Right lobe of liver (tissue), 4 donors: ENCODE measurements at regions not wholly inside any gene's neighbourhood (a gene's known extent, or its start where the extent isn't known, plus 50 kb on each side); places are given as distances from the start of the nearest gene placed in this dataset.

ENCODE experiments used
- POLR2A ChIP-seq: fragments of 450-650 bp; IDR thresholded peaks from one replicate; pipeline ENCODE4 v1.6.1; 2017; ENCODE audit warnings: antibody characterized with exemption, mild to moderate bottlenecking
- TF ChIP-seq, protein P1 (sequence below), 4 donors: fragments of 200-600 bp in 3 of 4; fragments of 450-650 bp in 1 of 4; IDR thresholded peaks; one replicate each; pipeline versions ENCODE4 v1.5.1 to v1.8.0; 2016 to 2022; ENCODE audit warnings: antibody characterized with exemption in 4 of 4, mild to moderate bottlenecking in 2 of 4
- donor health status: DM: no; HTN: no; CAD: no.
- donor health status: DM: no; HTN: no; CAD: no.
- donor health status: DM: no; HTN: yes; CAD: no.

DNA sequence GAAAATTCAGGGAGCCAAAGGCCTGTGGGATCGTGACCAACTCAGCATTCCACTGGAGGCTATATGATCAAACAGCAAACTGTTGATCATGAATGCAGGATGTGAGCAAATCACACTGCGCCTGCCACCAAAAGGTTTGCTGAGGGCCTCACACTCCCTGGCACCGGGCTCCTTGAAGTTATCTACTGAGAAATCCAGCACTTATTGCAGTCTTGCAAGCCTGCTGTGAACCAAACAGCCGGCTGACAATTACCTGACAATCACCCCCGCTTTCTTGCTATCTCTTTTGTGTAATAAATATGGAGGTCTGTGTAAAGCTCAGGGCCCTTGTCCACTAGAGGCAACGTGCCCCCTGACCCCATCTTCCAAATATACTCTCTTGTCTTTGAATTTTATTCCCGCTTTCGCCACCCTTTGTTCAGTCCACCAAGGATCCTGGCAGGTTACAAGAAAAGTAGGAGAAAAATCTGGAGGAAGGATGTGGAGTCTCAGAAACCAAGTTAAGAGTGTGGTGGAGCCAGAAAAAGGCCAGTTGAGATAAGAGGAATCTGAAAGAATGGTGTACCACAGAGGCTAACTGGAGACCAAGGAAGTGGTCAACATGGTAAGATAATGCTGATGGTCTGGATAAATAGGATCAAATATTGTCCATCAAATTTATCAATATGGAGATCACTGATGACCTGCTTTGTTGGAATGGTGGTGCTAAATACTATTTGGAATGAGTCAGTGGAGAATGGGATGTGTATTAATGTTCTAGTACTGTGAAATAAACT is 229.2 kb downstream of the ALX1 start:
- TF ChIP-seq, protein P1, sequence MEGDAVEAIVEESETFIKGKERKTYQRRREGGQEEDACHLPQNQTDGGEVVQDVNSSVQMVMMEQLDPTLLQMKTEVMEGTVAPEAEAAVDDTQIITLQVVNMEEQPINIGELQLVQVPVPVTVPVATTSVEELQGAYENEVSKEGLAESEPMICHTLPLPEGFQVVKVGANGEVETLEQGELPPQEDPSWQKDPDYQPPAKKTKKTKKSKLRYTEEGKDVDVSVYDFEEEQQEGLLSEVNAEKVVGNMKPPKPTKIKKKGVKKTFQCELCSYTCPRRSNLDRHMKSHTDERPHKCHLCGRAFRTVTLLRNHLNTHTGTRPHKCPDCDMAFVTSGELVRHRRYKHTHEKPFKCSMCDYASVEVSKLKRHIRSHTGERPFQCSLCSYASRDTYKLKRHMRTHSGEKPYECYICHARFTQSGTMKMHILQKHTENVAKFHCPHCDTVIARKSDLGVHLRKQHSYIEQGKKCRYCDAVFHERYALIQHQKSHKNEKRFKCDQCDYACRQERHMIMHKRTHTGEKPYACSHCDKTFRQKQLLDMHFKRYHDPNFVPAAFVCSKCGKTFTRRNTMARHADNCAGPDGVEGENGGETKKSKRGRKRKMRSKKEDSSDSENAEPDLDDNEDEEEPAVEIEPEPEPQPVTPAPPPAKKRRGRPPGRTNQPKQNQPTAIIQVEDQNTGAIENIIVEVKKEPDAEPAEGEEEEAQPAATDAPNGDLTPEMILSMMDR (IDR thresholded peaks at IDR 0.05): no peak
- TF ChIP-seq POLR2A: no peak
